HCT116 (cell line): ENCODE measurements at regions not wholly inside any gene's neighbourhood (a gene's known extent, or its start where the extent isn't known, plus 50 kb on each side); places are given as distances from the start of the nearest gene placed in this dataset.

ENCODE experiments used
- ATAC-seq: fragments of 200-7000 bp; cut with Tn5 transposase; 2 replicates; pipeline ENCODE4 v1.9.1; 2020; ENCODE audit warnings: mild to moderate bottlenecking, moderate library complexity
- BruUV-seq: library from RNA; stranded (reverse); fragments of 400-500 nt; replicated peaks from 2 replicates; lab custom pipeline; 2021; lab: Mats Ljungman, UMichigan
- CTCF ChIA-PET: fragments of 300-600 bp; sonication (Branson Sonifier 250); formaldehyde crosslinking; loops from one replicate; lab custom pipeline; 2021; ENCODE audit warnings: antibody characterized with exemption; lab: Charles Lee
- POLR2A ChIA-PET: fragments of 300-600, 350-600 bp; sonication (Branson Sonifier 250); formaldehyde crosslinking; loops from one replicate; lab custom pipeline; 2021; ENCODE audit warnings: antibody characterized with exemption; lab: Charles Lee
- RAD21 ChIA-PET, 2 experiments: fragments of 300-600 bp; sonication (Branson Sonifier 250); formaldehyde crosslinking; loops; one replicate each; lab custom pipeline; 2023; ENCODE audit warnings: low total read pairs in 2 of 2; ENCODE audit not compliant: uncharacterized antibody in 2 of 2, unreplicated experiment in 2 of 2, low non-redundant PET in 1 of 2; lab: Charles Lee
- DNase-seq: peaks from one replicate; pipeline ENCODE4 v3.0.0-alpha.2; 2010; ENCODE audit warnings: low read depth, low spot score
- H2AFZ ChIP-seq: fragments of 200-600 bp; shearing (Covaris generic), sonication (generic); 2 replicates; pipeline ENCODE4 v1.6.1; 2017; ENCODE audit warnings: low read depth, mixed run types, mixed read lengths, antibody characterized with exemption, low read length; ENCODE audit not compliant: poor library complexity, severe bottlenecking
- H3K27ac ChIP-seq: 2 replicates; pipeline ENCODE4 v1.5.1; 2012; ENCODE audit warnings: low read depth, low read length
- H3K27me3 ChIP-seq: fragments of 200-600 bp; sonication (generic); 2 replicates; pipeline ENCODE4 v1.6.1; 2016; ENCODE audit warnings: mixed run types, low read length, mixed read lengths; ENCODE audit not compliant: insufficient read depth
- H3K36me3 ChIP-seq, 2 experiments: fragments of 200-500 bp in 1 of 2; fragments of 200-600 bp in 1 of 2; sonication (Bioruptor generic) in 1 of 2; sonication (generic) in 1 of 2; 2 replicates each; pipeline versions ENCODE4 v1.5.1 to v1.6.1; 2014 to 2016; ENCODE audit warnings: low read length in 2 of 2, inconsistent platforms in 1 of 2, mixed read lengths in 1 of 2, mixed run types in 1 of 2; ENCODE audit not compliant: insufficient read depth in 2 of 2, control insufficient read depth in 1 of 2
- H3K4me1 ChIP-seq, 2 experiments: fragments of 200-600 bp in 1 of 2; sonication (generic) in 1 of 2; 2 replicates each; pipeline versions ENCODE4 v1.5.1 to v1.6.1; 2012 to 2017; ENCODE audit warnings: low read length in 2 of 2, inconsistent platforms in 1 of 2, mild to moderate bottlenecking in 1 of 2, mixed read lengths in 1 of 2, mixed run types in 1 of 2, moderate library complexity in 1 of 2; ENCODE audit not compliant: insufficient read depth in 2 of 2, control insufficient read depth in 1 of 2
- H3K4me2 ChIP-seq: fragments of 200-600 bp; sonication (generic); 2 replicates; pipeline ENCODE4 v1.6.1; 2017; ENCODE audit warnings: mixed run types, low read length, mixed read lengths
- H3K4me3 ChIP-seq, 2 experiments: fragments of 200-600 bp in 1 of 2; sonication (generic) in 1 of 2; replicated peaks in 1 of 2; 2 replicates each; pipeline ENCODE4 v1.5.1; 2011 to 2016; ENCODE audit warnings: low read length in 2 of 2, control low read depth in 1 of 2, low read depth in 1 of 2, mild to moderate bottlenecking in 1 of 2, mixed read lengths in 1 of 2, mixed run types in 1 of 2
- H3K79me2 ChIP-seq: fragments of 200-600 bp; sonication (generic); 2 replicates; pipeline ENCODE4 v1.6.1; 2017; ENCODE audit warnings: mild to moderate bottlenecking, mixed run types, low read length, moderate library complexity, mixed read lengths; ENCODE audit not compliant: insufficient read depth
- H3K9ac ChIP-seq: fragments of 200-600 bp; sonication (generic); 2 replicates; pipeline ENCODE4 v1.6.1; 2016; ENCODE audit warnings: low read length, mixed read lengths
- H3K9me2 ChIP-seq: fragments of 200-600 bp; sonication (generic), shearing (Covaris generic); 2 replicates; pipeline ENCODE4 v1.6.1; 2017; ENCODE audit warnings: mixed run types, mild to moderate bottlenecking, moderate library complexity; ENCODE audit not compliant: insufficient read depth
- H3K9me3 ChIP-seq, 2 experiments: fragments of 200-500 bp in 1 of 2; fragments of 200-600 bp in 1 of 2; sonication (Bioruptor generic) in 1 of 2; sonication (generic) in 1 of 2; 2 replicates each; pipeline ENCODE4 v1.6.1; 2014 to 2017; ENCODE audit warnings: low read length in 2 of 2, mixed read lengths in 2 of 2, inconsistent platforms in 1 of 2, low read depth in 1 of 2, mild to moderate bottlenecking in 1 of 2, mixed run types in 1 of 2, moderate library complexity in 1 of 2; ENCODE audit not compliant: control insufficient read depth in 1 of 2, insufficient read depth in 1 of 2
- H4K20me1 ChIP-seq: fragments of 200-600 bp; sonication (generic), shearing (Covaris generic); 2 replicates; pipeline ENCODE4 v1.6.1; 2017; ENCODE audit warnings: mixed run types, mild to moderate bottlenecking, moderate library complexity; ENCODE audit not compliant: insufficient read depth
- CBX3 ChIP-seq: IDR thresholded peaks from 2 replicates; pipeline ENCODE4 v1.6.1; 2012; ENCODE audit warnings: low read depth
- EGR1 ChIP-seq: IDR thresholded peaks from 2 replicates; pipeline ENCODE4 v1.6.1; 2012; ENCODE audit warnings: low read depth
- EZH2 ChIP-seq: fragments of 200-600 bp; sonication (generic); IDR thresholded peaks from 2 replicates; pipeline ENCODE4 v1.6.1; 2017; ENCODE audit warnings: antibody characterized with exemption, mixed run types
- EZH2phosphoT487 ChIP-seq: fragments of 200-600 bp; IDR thresholded peaks from 2 replicates; pipeline ENCODE4 v1.6.1; 2018; ENCODE audit warnings: antibody characterized with exemption, borderline replicate concordance
- FOSL1 ChIP-seq: IDR thresholded peaks from 2 replicates; pipeline ENCODE4 v1.6.1; 2012; ENCODE audit warnings: low read depth
- JUND ChIP-seq: IDR thresholded peaks from 2 replicates; pipeline ENCODE4 v1.6.1; 2012
- POLR2AphosphoS5 ChIP-seq: IDR thresholded peaks from 2 replicates; pipeline ENCODE4 v1.6.1; 2011; ENCODE audit warnings: mild to moderate bottlenecking, low read depth, low read length, moderate library complexity
- RAD21 ChIP-seq: IDR thresholded peaks from 2 replicates; pipeline ENCODE4 v1.6.1; 2012; ENCODE audit warnings: low read depth, mild to moderate bottlenecking
- SIN3A ChIP-seq: IDR thresholded peaks from 2 replicates; pipeline ENCODE4 v1.6.1; 2012; ENCODE audit warnings: low read depth
- SP1 ChIP-seq: IDR thresholded peaks from 2 replicates; pipeline ENCODE4 v1.6.1; 2012; ENCODE audit warnings: low read depth
- SRF ChIP-seq: IDR thresholded peaks from 2 replicates; pipeline ENCODE4 v1.6.1; 2012; ENCODE audit warnings: low read depth
- TCF7L2 ChIP-seq: IDR thresholded peaks from 2 replicates; pipeline ENCODE4 v1.7.0; 2011; ENCODE audit warnings: borderline replicate concordance, inconsistent platforms; ENCODE audit not compliant: insufficient read depth, insufficient read length; ENCODE audit errors: extremely low read depth
- ZFX ChIP-seq: fragments of 450-650 bp; IDR thresholded peaks from 2 replicates; pipeline ENCODE4 v1.6.1; 2017
- ZNF274 ChIP-seq: fragments of 200-500 bp; sonication (Bioruptor generic); IDR thresholded peaks from 2 replicates; pipeline ENCODE4 v1.6.1; 2014; ENCODE audit warnings: mild to moderate bottlenecking, low read depth, low read length, inconsistent platforms
- intact Hi-C: fragments of 100-400 bp; cut with micrococcal nuclease; formaldehyde crosslinking; loops from 2 replicates; pipeline ENCODE4 v1.10.0; 2022
- TF ChIP-seq, protein P1 (sequence below), 3 experiments: fragments of 200-600 bp in 1 of 3; sonication (generic) in 1 of 3; IDR thresholded peaks in 2 of 3; conservative IDR thresholded peaks in 1 of 3; 2 replicates each; pipeline ENCODE4 v1.5.1; 2012 to 2017; ENCODE audit warnings: low read depth in 2 of 3, low read length in 2 of 3, antibody characterized with exemption in 1 of 3, borderline replicate concordance in 1 of 3, control low read depth in 1 of 3, mild to moderate bottlenecking in 1 of 3, mixed read lengths in 1 of 3, mixed run types in 1 of 3, moderate library complexity in 1 of 3; ENCODE audit not compliant: insufficient read depth in 1 of 3
- TF ChIP-seq, protein P2 (sequence below): IDR thresholded peaks from 2 replicates; pipeline ENCODE4 v1.6.1; 2012
- TF ChIP-seq, protein P3 (sequence below): IDR thresholded peaks from 2 replicates; pipeline ENCODE4 v1.6.1; 2011; ENCODE audit warnings: mild to moderate bottlenecking, low read length, moderate library complexity; ENCODE audit not compliant: insufficient replicate concordance; ENCODE audit errors: extremely low read depth
- TF ChIP-seq, protein P4 (sequence below): IDR thresholded peaks from 2 replicates; pipeline ENCODE4 v1.6.1; 2012; ENCODE audit warnings: low read depth
- TF ChIP-seq, protein P5 (sequence below): IDR thresholded peaks from 2 replicates; pipeline ENCODE4 v1.6.1; 2012

DNA sequence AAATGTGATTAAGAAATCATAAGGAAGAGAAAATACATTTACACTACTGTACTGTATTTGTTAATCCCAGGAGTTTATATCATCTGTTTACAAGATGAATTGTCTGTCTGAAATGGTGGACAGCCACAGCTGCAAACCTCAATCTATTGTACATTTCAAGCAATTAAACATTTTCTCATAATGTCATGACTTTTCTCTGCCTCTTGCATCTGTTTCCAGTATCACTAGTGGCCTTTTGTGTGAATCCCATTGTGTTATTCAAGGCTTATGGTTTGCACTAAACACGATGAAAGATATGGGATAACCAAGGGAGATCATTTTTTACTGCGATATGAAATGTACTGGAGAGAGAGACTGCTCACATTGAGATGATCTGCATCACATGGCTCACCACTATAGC lies 200.2 kb upstream of the LRRN1 start:
- no peaks in the 10 kb centered on the region for H3K4me1 ChIP-seq
- RAD21 ChIA-PET, result no interaction called here
- no peak for TF ChIP-seq JUND
- TF ChIP-seq, protein P1, sequence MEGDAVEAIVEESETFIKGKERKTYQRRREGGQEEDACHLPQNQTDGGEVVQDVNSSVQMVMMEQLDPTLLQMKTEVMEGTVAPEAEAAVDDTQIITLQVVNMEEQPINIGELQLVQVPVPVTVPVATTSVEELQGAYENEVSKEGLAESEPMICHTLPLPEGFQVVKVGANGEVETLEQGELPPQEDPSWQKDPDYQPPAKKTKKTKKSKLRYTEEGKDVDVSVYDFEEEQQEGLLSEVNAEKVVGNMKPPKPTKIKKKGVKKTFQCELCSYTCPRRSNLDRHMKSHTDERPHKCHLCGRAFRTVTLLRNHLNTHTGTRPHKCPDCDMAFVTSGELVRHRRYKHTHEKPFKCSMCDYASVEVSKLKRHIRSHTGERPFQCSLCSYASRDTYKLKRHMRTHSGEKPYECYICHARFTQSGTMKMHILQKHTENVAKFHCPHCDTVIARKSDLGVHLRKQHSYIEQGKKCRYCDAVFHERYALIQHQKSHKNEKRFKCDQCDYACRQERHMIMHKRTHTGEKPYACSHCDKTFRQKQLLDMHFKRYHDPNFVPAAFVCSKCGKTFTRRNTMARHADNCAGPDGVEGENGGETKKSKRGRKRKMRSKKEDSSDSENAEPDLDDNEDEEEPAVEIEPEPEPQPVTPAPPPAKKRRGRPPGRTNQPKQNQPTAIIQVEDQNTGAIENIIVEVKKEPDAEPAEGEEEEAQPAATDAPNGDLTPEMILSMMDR (IDR thresholded peaks at IDR 0.05 in 2 of 3, conservative IDR thresholded peaks at IDR 0.05 in 1 of 3; ENCODE audit: borderline replicate concordance in 1 of 3, insufficient read depth in 1 of 3, low read depth in 2 of 3, low read length in 2 of 3), result no peak
- TF ChIP-seq FOSL1, result no peak
- no peak for TF ChIP-seq EZH2
- no peak for TF ChIP-seq SIN3A
- no peak for TF ChIP-seq EZH2phosphoT487
- TF ChIP-seq, protein P2, sequence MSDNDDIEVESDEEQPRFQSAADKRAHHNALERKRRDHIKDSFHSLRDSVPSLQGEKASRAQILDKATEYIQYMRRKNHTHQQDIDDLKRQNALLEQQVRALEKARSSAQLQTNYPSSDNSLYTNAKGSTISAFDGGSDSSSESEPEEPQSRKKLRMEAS, result no peak
- no peak for TF ChIP-seq EGR1
- TF ChIP-seq TCF7L2, result no peak
- TF ChIP-seq, protein P3, sequence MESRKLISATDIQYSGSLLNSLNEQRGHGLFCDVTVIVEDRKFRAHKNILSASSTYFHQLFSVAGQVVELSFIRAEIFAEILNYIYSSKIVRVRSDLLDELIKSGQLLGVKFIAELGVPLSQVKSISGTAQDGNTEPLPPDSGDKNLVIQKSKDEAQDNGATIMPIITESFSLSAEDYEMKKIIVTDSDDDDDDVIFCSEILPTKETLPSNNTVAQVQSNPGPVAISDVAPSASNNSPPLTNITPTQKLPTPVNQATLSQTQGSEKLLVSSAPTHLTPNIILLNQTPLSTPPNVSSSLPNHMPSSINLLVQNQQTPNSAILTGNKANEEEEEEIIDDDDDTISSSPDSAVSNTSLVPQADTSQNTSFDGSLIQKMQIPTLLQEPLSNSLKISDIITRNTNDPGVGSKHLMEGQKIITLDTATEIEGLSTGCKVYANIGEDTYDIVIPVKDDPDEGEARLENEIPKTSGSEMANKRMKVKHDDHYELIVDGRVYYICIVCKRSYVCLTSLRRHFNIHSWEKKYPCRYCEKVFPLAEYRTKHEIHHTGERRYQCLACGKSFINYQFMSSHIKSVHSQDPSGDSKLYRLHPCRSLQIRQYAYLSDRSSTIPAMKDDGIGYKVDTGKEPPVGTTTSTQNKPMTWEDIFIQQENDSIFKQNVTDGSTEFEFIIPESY, result no peak
- TF ChIP-seq RAD21, result no peak
- TF ChIP-seq, protein P4, sequence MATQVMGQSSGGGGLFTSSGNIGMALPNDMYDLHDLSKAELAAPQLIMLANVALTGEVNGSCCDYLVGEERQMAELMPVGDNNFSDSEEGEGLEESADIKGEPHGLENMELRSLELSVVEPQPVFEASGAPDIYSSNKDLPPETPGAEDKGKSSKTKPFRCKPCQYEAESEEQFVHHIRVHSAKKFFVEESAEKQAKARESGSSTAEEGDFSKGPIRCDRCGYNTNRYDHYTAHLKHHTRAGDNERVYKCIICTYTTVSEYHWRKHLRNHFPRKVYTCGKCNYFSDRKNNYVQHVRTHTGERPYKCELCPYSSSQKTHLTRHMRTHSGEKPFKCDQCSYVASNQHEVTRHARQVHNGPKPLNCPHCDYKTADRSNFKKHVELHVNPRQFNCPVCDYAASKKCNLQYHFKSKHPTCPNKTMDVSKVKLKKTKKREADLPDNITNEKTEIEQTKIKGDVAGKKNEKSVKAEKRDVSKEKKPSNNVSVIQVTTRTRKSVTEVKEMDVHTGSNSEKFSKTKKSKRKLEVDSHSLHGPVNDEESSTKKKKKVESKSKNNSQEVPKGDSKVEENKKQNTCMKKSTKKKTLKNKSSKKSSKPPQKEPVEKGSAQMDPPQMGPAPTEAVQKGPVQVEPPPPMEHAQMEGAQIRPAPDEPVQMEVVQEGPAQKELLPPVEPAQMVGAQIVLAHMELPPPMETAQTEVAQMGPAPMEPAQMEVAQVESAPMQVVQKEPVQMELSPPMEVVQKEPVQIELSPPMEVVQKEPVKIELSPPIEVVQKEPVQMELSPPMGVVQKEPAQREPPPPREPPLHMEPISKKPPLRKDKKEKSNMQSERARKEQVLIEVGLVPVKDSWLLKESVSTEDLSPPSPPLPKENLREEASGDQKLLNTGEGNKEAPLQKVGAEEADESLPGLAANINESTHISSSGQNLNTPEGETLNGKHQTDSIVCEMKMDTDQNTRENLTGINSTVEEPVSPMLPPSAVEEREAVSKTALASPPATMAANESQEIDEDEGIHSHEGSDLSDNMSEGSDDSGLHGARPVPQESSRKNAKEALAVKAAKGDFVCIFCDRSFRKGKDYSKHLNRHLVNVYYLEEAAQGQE, result no peak
- no peak for TF ChIP-seq ZNF274
- TF ChIP-seq SP1, result no peak
- no peak for TF ChIP-seq SRF
- no peak for TF ChIP-seq CBX3
- TF ChIP-seq, protein P5, sequence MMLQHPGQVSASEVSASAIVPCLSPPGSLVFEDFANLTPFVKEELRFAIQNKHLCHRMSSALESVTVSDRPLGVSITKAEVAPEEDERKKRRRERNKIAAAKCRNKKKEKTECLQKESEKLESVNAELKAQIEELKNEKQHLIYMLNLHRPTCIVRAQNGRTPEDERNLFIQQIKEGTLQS, result no peak
- TF ChIP-seq ZFX, result no peak
- TF ChIP-seq POLR2AphosphoS5, result no peak
- H3K9ac ChIP-seq, result no peak overlapping the region
- no peaks in the 10 kb centered on the region for H3K79me2 ChIP-seq
- no peak for DNase-seq
- CTCF ChIA-PET, result no interaction called here
- H3K27me3 ChIP-seq, result no peaks in the 10 kb centered on the region
- no peaks in the 10 kb centered on the region for H4K20me1 ChIP-seq
- peaks cover 17 to 21% of the 10 kb centered on the region in 2 experiments; a peak in 2 of 4 replicates for H3K9me3 ChIP-seq
- H3K4me3 ChIP-seq, result no peak overlapping the region
- no peaks in the 10 kb centered on the region for H3K9me2 ChIP-seq
- POLR2A ChIA-PET, result no interaction called here
- H3K36me3 ChIP-seq, result no peaks in the 10 kb centered on the region
- H3K27ac ChIP-seq, result no peak overlapping the region
- no TSS peak for BruUV-seq
- no peak overlapping the region for H3K4me2 ChIP-seq
- H2AFZ ChIP-seq, result no peak overlapping the region
- no peak for ATAC-seq
- intact Hi-C loops, result no loop called here
